Mucosa of descending colon (tissue), 3 donors: ENCODE measurements at regions not wholly inside any gene's neighbourhood (a gene's known extent, or its start where the extent isn't known, plus 50 kb on each side); places are given as distances from the start of the nearest gene placed in this dataset.

Experiments
- ATAC-seq: fragments of 200-7000 bp; cut with Tn5 transposase; one replicate; pipeline ENCODE4 v1.9.1; 2020; ENCODE audit warnings: mild to moderate bottlenecking, moderate library complexity
- DNase-seq, 3 donors: peaks; one replicate each; pipeline ENCODE4 v3.0.0-alpha.2; 2020
- H3K36me3 ChIP-seq: fragments of 200-600 bp; one replicate; pipeline ENCODE4 v1.8.0; 2021; ENCODE audit warnings: low read depth, mild to moderate bottlenecking
- H3K4me1 ChIP-seq: fragments of 200-600 bp; one replicate; pipeline ENCODE4 v1.8.0; 2021; ENCODE audit warnings: low read depth, mild to moderate bottlenecking
- H3K4me3 ChIP-seq: fragments of 200-600 bp; one replicate; pipeline ENCODE4 v1.8.0; 2021; ENCODE audit warnings: mild to moderate bottlenecking
- H3K9me3 ChIP-seq: fragments of 200-600 bp; one replicate; pipeline ENCODE4 v1.8.0; 2021; ENCODE audit warnings: mild to moderate bottlenecking
- CTCF ChIP-seq: fragments of 200-600 bp; IDR thresholded peaks from one replicate; pipeline ENCODE4 v1.8.0; 2022; ENCODE audit warnings: antibody characterized with exemption, mild to moderate bottlenecking
- intact Hi-C, 2 donors: fragments of 100-400 bp; cut with DNase I in 1 of 2; cut with micrococcal nuclease in 1 of 2; formaldehyde crosslinking; loops; one replicate each; pipeline versions ENCODE4 v1.11.0 to v1.11.1; 2022; cut with DNase I, micrococcal nuclease
- donor health status: DM: no; HTN: no; CAD: no; lungs with moderate emphysema.
- donor health status: DM: no; HTN: no; CAD: no.
- donor health status: DM: no; HTN: yes; CAD: no.

DNA sequence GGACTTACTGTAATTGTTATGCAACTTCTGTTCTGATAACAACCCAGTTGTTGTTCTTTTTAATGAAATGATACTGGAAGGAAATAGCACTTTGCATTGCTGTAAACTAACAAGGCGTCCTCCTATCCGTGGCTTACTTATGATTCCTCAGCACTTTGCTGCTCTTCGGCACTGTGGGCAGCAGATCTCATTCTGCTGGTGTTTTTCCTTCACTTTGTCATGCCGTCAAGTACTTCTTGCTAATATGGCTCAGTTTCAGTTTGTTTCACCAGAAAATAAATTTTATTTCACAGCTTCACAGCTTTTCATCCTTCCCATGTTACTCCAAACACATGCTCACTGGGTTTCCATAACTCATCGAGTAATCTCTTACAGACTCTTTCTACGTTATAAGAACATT lies 289.3 kb downstream of the MEIS1 start:
- TF ChIP-seq CTCF = no peak
- intact Hi-C loops = no loop called here
- ATAC-seq = no peak
- no peak overlapping the region for H3K4me3 ChIP-seq
- no peaks in the 10 kb centered on the region for H3K36me3 ChIP-seq
- no peak for DNase-seq
- H3K4me1 ChIP-seq = no peaks in the 10 kb centered on the region
- no peaks in the 10 kb centered on the region for H3K9me3 ChIP-seq

DNA sequence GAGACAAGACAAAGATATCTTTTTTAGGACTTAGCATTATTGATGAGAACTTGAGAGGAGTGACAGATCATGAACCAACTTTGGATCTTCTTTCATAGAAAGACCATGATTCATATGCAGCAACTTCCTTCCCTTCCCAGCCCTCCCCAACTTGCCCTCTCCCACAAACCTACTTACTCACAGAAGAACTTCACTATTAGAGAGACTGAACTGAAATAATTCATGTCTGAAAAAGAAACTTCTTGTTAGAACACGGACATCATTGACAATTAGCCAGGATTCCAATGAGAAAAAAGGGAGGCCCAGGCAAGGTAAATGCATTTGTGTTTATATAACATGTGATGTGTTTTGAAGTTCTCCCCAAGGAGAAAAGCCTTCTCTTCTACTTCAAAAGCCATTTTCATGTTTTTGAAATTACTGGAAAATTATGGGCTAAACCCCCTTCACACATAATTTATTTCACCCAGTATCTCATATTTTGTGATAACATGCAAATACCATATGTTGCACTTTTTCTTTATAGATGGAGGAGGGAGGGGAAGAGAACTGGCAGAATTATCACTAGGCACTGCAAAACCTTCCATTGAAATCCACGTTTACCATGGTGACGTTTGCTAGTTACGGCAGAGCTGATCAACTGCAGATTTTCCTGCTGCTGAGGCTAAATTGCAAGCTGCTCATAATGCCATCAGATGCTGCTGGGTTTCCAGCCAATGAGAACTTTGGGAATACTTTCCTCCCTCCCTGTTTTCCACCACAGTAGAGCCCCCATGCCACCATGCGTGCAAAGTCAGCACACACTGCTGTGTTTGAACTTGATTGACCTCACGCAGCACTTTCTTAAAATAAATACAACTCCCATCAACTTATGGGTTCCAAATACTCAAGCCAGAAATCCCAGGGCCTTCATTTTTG lies 294.7 kb downstream of the MEIS1 start:
- no peak for TF ChIP-seq CTCF

GRCh38 chr2:66730441-66730840 lies 295.5 kb downstream of the MEIS1 start:
- ATAC-seq (no peak), DNase-seq (no peak)
- TF ChIP-seq CTCF = no peak
- Histone ChIP-seq H3K4me1 (no peaks in the 10 kb centered on the region), H3K36me3 (no peaks in the 10 kb centered on the region), H3K9me3 (no peaks in the 10 kb centered on the region), H3K4me3 (no peak overlapping the region)
- intact Hi-C loops = no loop called here

More for the DNA sequence above, 294.7 kb downstream of the MEIS1 start:
- Histone ChIP-seq H3K9me3 (no peaks in the 10 kb centered on the region), H3K4me1 (no peaks in the 10 kb centered on the region), H3K4me3 (no peak overlapping the region), H3K36me3 (no peaks in the 10 kb centered on the region)
- ATAC-seq (no peak), DNase-seq (no peak)
- intact Hi-C loops = no loop called here

DNA sequence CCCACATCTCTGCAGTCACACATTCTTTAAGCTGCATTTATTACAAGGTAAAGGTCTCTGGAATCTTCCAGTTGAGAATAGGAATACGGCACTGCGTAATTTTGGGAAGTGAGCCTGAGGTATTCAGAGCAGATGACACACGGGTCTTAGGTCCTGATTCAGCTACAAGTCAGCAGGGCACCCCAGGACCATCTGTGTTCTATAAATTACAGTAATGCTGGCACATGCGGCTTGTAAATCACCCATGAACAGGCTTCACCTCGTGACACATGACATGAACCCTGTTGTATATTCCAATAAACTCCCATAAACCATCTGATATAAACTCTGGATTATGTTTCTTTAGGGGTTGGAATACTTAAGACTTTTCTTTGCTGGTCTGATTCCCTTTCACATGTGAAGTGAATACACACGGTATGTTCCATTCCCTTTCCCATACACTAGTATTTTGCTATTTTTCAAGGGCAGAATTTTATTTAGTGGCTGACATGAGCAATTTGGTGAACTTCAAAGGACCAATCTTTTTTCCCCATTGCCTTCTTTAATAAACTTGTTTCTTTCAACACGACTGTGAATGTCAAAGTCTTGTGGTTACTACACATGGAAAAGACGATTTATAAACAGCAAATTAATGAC lies 298.6 kb downstream of the MEIS1 start:
- intact Hi-C loops = no loop called here
- Histone ChIP-seq H3K36me3 (no peaks in the 10 kb centered on the region), H3K9me3 (no peaks in the 10 kb centered on the region), H3K4me3 (no peak overlapping the region), H3K4me1 (no peaks in the 10 kb centered on the region)
- DNase-seq (no peak), ATAC-seq (no peak)
- no peak for TF ChIP-seq CTCF

DNA sequence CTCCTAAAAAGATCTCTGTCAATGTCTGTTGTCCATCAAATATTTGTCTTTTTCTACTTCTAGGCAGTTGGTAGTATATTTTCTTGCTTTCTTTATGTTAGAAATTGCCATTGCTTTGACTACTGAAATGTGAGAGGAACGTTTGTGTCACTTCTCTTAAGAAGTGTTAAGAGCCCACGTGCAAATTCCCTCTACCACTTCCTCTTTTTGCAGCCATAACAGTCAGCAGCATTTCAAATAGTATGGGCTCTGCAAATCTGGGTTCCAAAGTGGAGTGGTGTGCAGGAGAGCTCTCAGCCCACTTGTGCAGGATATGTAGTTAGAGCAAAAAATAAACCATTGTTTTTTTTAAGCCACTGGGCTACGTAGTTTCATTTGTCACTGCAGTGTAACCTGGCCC lies 314.0 kb downstream of the MEIS1 start:
- Histone ChIP-seq H3K9me3 (no peaks in the 10 kb centered on the region), H3K4me3 (no peak overlapping the region), H3K4me1 (no peaks in the 10 kb centered on the region), H3K36me3 (no peaks in the 10 kb centered on the region)
- ATAC-seq = no peak
- intact Hi-C loops = no loop called here
- no peak for DNase-seq
- TF ChIP-seq CTCF = no peak
